SK-N-SH (cell line): ENCODE measurements at regions not wholly inside any gene's neighbourhood (a gene's known extent, or its start where the extent isn't known, plus 50 kb on each side); places are given as distances from the start of the nearest gene placed in this dataset.

ENCODE experiments used
- CHD2 ChIP-seq: fragments of 150-350 bp; IDR thresholded peaks from 2 replicates; pipeline ENCODE4 v1.6.1; 2018; ENCODE audit warnings: low read length; ENCODE audit not compliant: partially characterized antibody
- CTCF ChIP-seq: fragments of 200-600 bp; sonication (generic); IDR thresholded peaks from 2 replicates; pipeline ENCODE4 v1.6.1; 2017; ENCODE audit warnings: antibody characterized with exemption, mild to moderate bottlenecking, moderate library complexity
- EP300 ChIP-seq, 2 experiments: IDR thresholded peaks; 2 replicates each; pipeline versions ENCODE4 v1.4.0 to v1.6.1; 2012; ENCODE audit warnings: borderline replicate concordance in 1 of 2, low read depth in 1 of 2, low read length in 1 of 2
- FOXJ3 ChIP-seq: sonication (generic); formaldehyde crosslinking; IDR thresholded peaks from 2 replicates; pipeline ENCODE4 v1.5.1; 2020; ENCODE audit warnings: mild to moderate bottlenecking, missing genetic modification reagents
- GATA2 ChIP-seq: sonication (generic); formaldehyde crosslinking; IDR thresholded peaks from 2 replicates; pipeline ENCODE4 v1.5.0; 2020; ENCODE audit warnings: mild to moderate bottlenecking, missing genetic modification reagents
- JUND ChIP-seq: IDR thresholded peaks from 2 replicates; pipeline ENCODE4 v1.4.0; 2012
- MAX ChIP-seq: IDR thresholded peaks from 2 replicates; pipeline ENCODE4 v1.4.0; 2012; ENCODE audit warnings: low read depth
- POLR2AphosphoS5 ChIP-seq: IDR thresholded peaks from 2 replicates; pipeline ENCODE4 v1.6.1; 2012; ENCODE audit warnings: low read depth, low read length
- RFX5 ChIP-seq: IDR thresholded peaks from 2 replicates; pipeline ENCODE4 v1.6.1; 2012; ENCODE audit warnings: mild to moderate bottlenecking, improper control_type of control experiment, low read length
- RXRA ChIP-seq: IDR thresholded peaks from 2 replicates; pipeline ENCODE4 v1.4.0; 2012; ENCODE audit warnings: low read depth, mild to moderate bottlenecking, borderline replicate concordance
- SIN3A ChIP-seq: IDR thresholded peaks from 2 replicates; pipeline ENCODE4 v1.6.1; 2012; ENCODE audit warnings: low read depth, mild to moderate bottlenecking, low read length, moderate library complexity, borderline replicate concordance
- SMC3 ChIP-seq: IDR thresholded peaks from 2 replicates; pipeline ENCODE4 v1.6.1; 2012; ENCODE audit warnings: low read depth, low read length, improper control_type of control experiment
- TAF1 ChIP-seq: IDR thresholded peaks from 2 replicates; pipeline ENCODE4 v1.6.1; 2012; ENCODE audit warnings: low read depth, mild to moderate bottlenecking, low read length, moderate library complexity, borderline replicate concordance
- YY1 ChIP-seq: IDR thresholded peaks from 2 replicates; pipeline ENCODE4 v1.4.0; 2012; ENCODE audit warnings: low read depth, mild to moderate bottlenecking

GRCh38 chr13:63381078-63381859 lies 1965.6 kb upstream of the PCDH20 start:
- TF ChIP-seq JUND (no peak), EP300 (IDR thresholded peaks at IDR 0.05; ENCODE audit: borderline replicate concordance in 1 of 2, low read depth in 1 of 2, low read length in 1 of 2) (no peak), MAX (no peak), CTCF (no peak), GATA2 (CRISPR knock-in tag) (no peak), SIN3A (no peak), CHD2 (no peak), FOXJ3 (CRISPR knock-in tag) (no peak), POLR2AphosphoS5 (no peak), RXRA (no peak), RFX5 (no peak), YY1 (no peak), TAF1 (no peak), SMC3 (no peak)
